ENCODE measurements at regions not wholly inside any gene's neighbourhood (a gene's known extent, or its start where the extent isn't known, plus 50 kb on each side); places are given as distances from the start of the nearest gene placed in this dataset.

- no peak for TF ChIP-seq CTCF (IDR thresholded peaks at IDR 0.05)
- no peaks in the 10 kb centered on the region for H3K27me3 ChIP-seq
- no peaks in the 10 kb centered on the region for H3K9me3 ChIP-seq
- no peak for ATAC-seq
- H3K27ac ChIP-seq = no peak overlapping the region
- no peak for DNase-seq
- H3K4me1 ChIP-seq = no peaks in the 10 kb centered on the region
- intact Hi-C loops (cut with DNase I) = no loop called here
- no peaks in the 10 kb centered on the region for H3K36me3 ChIP-seq
- no peak overlapping the region for H3K4me3 ChIP-seq
Observed at GRCh38 chr4:162341533-162341932, 177.7 kb upstream of the FSTL5 start.

- Histone ChIP-seq H3K27me3 (no peaks in the 10 kb centered on the region), H3K9me3 (no peaks in the 10 kb centered on the region), H3K27ac (no peak overlapping the region), H3K36me3 (no peaks in the 10 kb centered on the region), H3K4me1 (no peaks in the 10 kb centered on the region), H3K4me3 (no peak overlapping the region)
- intact Hi-C loops (cut with DNase I) = no loop called here
- ATAC-seq (peak; percentile 82), DNase-seq (no peak)
- no peak for TF ChIP-seq CTCF (IDR thresholded peaks at IDR 0.05)
Observed at GRCh38 chr4:162323919-162324318, 160.1 kb upstream of the FSTL5 start.

- Histone ChIP-seq H3K4me1 (no peaks in the 10 kb centered on the region), H3K27ac (no peak overlapping the region), H3K4me3 (no peak overlapping the region), H3K9me3 (no peaks in the 10 kb centered on the region), H3K36me3 (no peaks in the 10 kb centered on the region), H3K27me3 (no peaks in the 10 kb centered on the region)
- no peak for TF ChIP-seq CTCF (IDR thresholded peaks at IDR 0.05)
- DNase-seq (no peak), ATAC-seq (no peak)
- intact Hi-C loops (cut with DNase I) = no loop called here
Observed at GRCh38 chr4:162322054-162322453, 158.3 kb upstream of the FSTL5 start.

GRCh38 chr4:162285753-162286152, 122.0 kb upstream of the FSTL5 start:
- Histone ChIP-seq H3K4me1 (no peaks in the 10 kb centered on the region), H3K27ac (no peak overlapping the region), H3K4me3 (no peak overlapping the region), H3K36me3 (no peaks in the 10 kb centered on the region), H3K27me3 (no peaks in the 10 kb centered on the region), H3K9me3 (peaks cover 0 to 14% of the 10 kb centered on the region in 2 donors)
- DNase-seq (no peak), ATAC-seq (no peak)
- intact Hi-C loops (cut with DNase I) = no loop called here
- TF ChIP-seq CTCF (IDR thresholded peaks at IDR 0.05) = no peak

- Histone ChIP-seq H3K4me1 (no peaks in the 10 kb centered on the region), H3K9me3 (peaks cover 0 to 3% of the 10 kb centered on the region in 2 donors), H3K36me3 (no peaks in the 10 kb centered on the region), H3K27me3 (no peaks in the 10 kb centered on the region), H3K4me3 (no peak overlapping the region), H3K27ac (no peak overlapping the region)
- no peak for TF ChIP-seq CTCF (IDR thresholded peaks at IDR 0.05)
- DNase-seq (no peak), ATAC-seq (no peak)
- intact Hi-C loops (cut with DNase I) = no loop called here
Observed at GRCh38 chr4:162282684-162283083, 118.9 kb upstream of the FSTL5 start.

All from left lung (tissue), 4 donors.